IMR-90 (cell line): ENCODE measurements at regions not wholly inside any gene's neighbourhood (a gene's known extent, or its start where the extent isn't known, plus 50 kb on each side); places are given as distances from the start of the nearest gene placed in this dataset.

Source experiments
- ATAC-seq: fragments of 200-7000 bp; cut with Tn5 transposase; 2 replicates; pipeline ENCODE4 v1.9.1; 2020; ENCODE audit warnings: low read depth, mild to moderate bottlenecking, moderate library complexity
- BruUV-seq: library from RNA; stranded (reverse); fragments of 400-500 nt; replicated peaks from 2 replicates; lab custom pipeline; 2021; lab: Mats Ljungman, UMichigan
- CTCF ChIA-PET: fragments of 300-600 bp; formaldehyde crosslinking; extraction: SDS; loops from one replicate; lab custom pipeline; 2021; ENCODE audit warnings: antibody characterized with exemption; lab: Yijun Ruan, JAX
- POLR2A ChIA-PET: fragments of 300-600 bp; sonication (Branson Sonifier 250); formaldehyde crosslinking; loops from one replicate; lab custom pipeline; 2022; ENCODE audit warnings: antibody characterized with exemption; ENCODE audit not compliant: unreplicated experiment; lab: Charles Lee
- DNase-seq: peaks from one replicate; pipeline ENCODE4 v3.0.0; 2013
- H2AFZ ChIP-seq: replicated peaks from 2 replicates; pipeline ENCODE3; 2013; ENCODE audit warnings: low read length, mild to moderate bottlenecking; ENCODE audit not compliant: poor library complexity
- H2AK5ac ChIP-seq: 2 replicates; pipeline ENCODE4 v1.6.1; 2013; ENCODE audit warnings: low read depth, low read length, inconsistent platforms
- H2AK9ac ChIP-seq: replicated peaks from 2 replicates; pipeline ENCODE3; 2013; ENCODE audit warnings: mild to moderate bottlenecking, low read depth, low read length, moderate library complexity; ENCODE audit not compliant: poor library complexity
- H2BK120ac ChIP-seq: 2 replicates; pipeline ENCODE4 v1.6.1; 2013; ENCODE audit warnings: low read depth, low read length, inconsistent platforms
- H2BK15ac ChIP-seq: 3 replicates; pipeline ENCODE4 v1.6.1; 2013; ENCODE audit warnings: low read depth, low read length, inconsistent platforms
- H2BK20ac ChIP-seq: 2 replicates; pipeline ENCODE4 v1.6.1; 2013; ENCODE audit warnings: low read depth, mild to moderate bottlenecking, inconsistent platforms, low read length, moderate library complexity
- H2BK5ac ChIP-seq: 2 replicates; pipeline ENCODE4 v1.6.1; 2013; ENCODE audit warnings: mild to moderate bottlenecking, low read depth, low read length, inconsistent platforms; ENCODE audit not compliant: poor library complexity, severe bottlenecking
- H3K14ac ChIP-seq: replicated peaks from 2 replicates; pipeline ENCODE4 v1.6.1; 2013; ENCODE audit warnings: low read depth, low read length, inconsistent platforms
- H3K18ac ChIP-seq: 2 replicates; pipeline ENCODE4 v1.6.1; 2013; ENCODE audit warnings: low read depth, low read length, control low read depth
- H3K23ac ChIP-seq: 2 replicates; pipeline ENCODE4 v1.6.1; 2013; ENCODE audit warnings: low read depth, low read length, inconsistent platforms
- H3K27ac ChIP-seq: 2 replicates; pipeline ENCODE4 v1.5.1; 2013; ENCODE audit warnings: mild to moderate bottlenecking, control low read depth, low read length; ENCODE audit not compliant: insufficient read depth
- H3K27me3 ChIP-seq: 2 replicates; pipeline ENCODE4 v1.6.1; 2013; ENCODE audit warnings: low read length; ENCODE audit not compliant: control insufficient read depth, insufficient read depth
- H3K36me3 ChIP-seq: 2 replicates; pipeline ENCODE4 v1.6.1; 2013; ENCODE audit warnings: low read length, mixed read lengths; ENCODE audit not compliant: control insufficient read depth, insufficient read depth
- H3K4ac ChIP-seq: 2 replicates; pipeline ENCODE4 v1.6.1; 2013; ENCODE audit warnings: low read depth, low read length, inconsistent platforms
- H3K4me1 ChIP-seq: 2 replicates; pipeline ENCODE4 v1.6.1; 2013; ENCODE audit warnings: low read length, mixed read lengths; ENCODE audit not compliant: control insufficient read depth, insufficient read depth
- H3K4me2 ChIP-seq: 2 replicates; pipeline ENCODE4 v1.6.1; 2013; ENCODE audit warnings: low read depth, mild to moderate bottlenecking, control low read depth, low read length, moderate library complexity
- H3K4me3 ChIP-seq: 2 replicates; pipeline ENCODE4 v1.5.1; 2013; ENCODE audit warnings: low read depth, mild to moderate bottlenecking, control low read depth, low read length, moderate library complexity; ENCODE audit not compliant: insufficient read depth
- H3K56ac ChIP-seq: 2 replicates; pipeline ENCODE4 v1.6.1; 2013; ENCODE audit warnings: low read length, inconsistent platforms; ENCODE audit not compliant: insufficient read depth; ENCODE audit errors: extremely low read depth
- H3K79me1 ChIP-seq, 2 experiments: 2 replicates each; pipeline ENCODE4 v1.6.1; 2013; ENCODE audit warnings: low read length in 2 of 2, inconsistent platforms in 1 of 2, low read depth in 1 of 2
- H3K9ac ChIP-seq: 2 replicates; pipeline ENCODE4 v1.6.1; 2013; ENCODE audit warnings: low read depth, low read length, control low read depth
- H3K9me1 ChIP-seq: 2 replicates; pipeline ENCODE4 v1.6.1; 2013; ENCODE audit warnings: low read length, inconsistent platforms; ENCODE audit not compliant: insufficient read depth
- H3K9me3 ChIP-seq: 2 replicates; pipeline ENCODE4 v1.6.1; 2013; ENCODE audit warnings: low read length; ENCODE audit not compliant: control insufficient read depth, insufficient read depth
- H4K20me1 ChIP-seq: 2 replicates; pipeline ENCODE4 v1.6.1; 2013; ENCODE audit warnings: low read length, inconsistent platforms; ENCODE audit not compliant: insufficient read depth
- H4K5ac ChIP-seq: 2 replicates; pipeline ENCODE4 v1.6.1; 2013; ENCODE audit warnings: mild to moderate bottlenecking, low read depth, low read length, control low read depth
- H4K8ac ChIP-seq, 2 experiments: 2 replicates each; pipeline ENCODE4 v1.6.1; 2013; ENCODE audit warnings: low read depth in 2 of 2, low read length in 2 of 2, control low read depth in 1 of 2, inconsistent platforms in 1 of 2
- H4K91ac ChIP-seq: 2 replicates; pipeline ENCODE4 v1.6.1; 2013; ENCODE audit warnings: low read depth, low read length, inconsistent platforms; ENCODE audit not compliant: insufficient read depth
- ELK1 ChIP-seq: fragments of 150-350 bp; IDR thresholded peaks from 2 replicates; pipeline ENCODE4 v1.6.1; 2016; ENCODE audit warnings: low read depth, mild to moderate bottlenecking, low read length, moderate library complexity, borderline replicate concordance
- FOS ChIP-seq: fragments of 150-350 bp; IDR thresholded peaks from 2 replicates; pipeline ENCODE4 v1.6.1; 2016; ENCODE audit warnings: low read depth, low read length
- NFE2L2 ChIP-seq: fragments of 150-350 bp; IDR thresholded peaks from 2 replicates; pipeline ENCODE4 v1.6.1; 2016; ENCODE audit warnings: low read depth, mild to moderate bottlenecking, low read length
- RAD21 ChIP-seq: IDR thresholded peaks from 2 replicates; pipeline ENCODE4 v1.6.1; 2012; ENCODE audit warnings: low read length, improper control_type of control experiment
- RFX5 ChIP-seq: IDR thresholded peaks from 2 replicates; pipeline ENCODE4 v1.8.0; 2012; ENCODE audit warnings: low read depth, mild to moderate bottlenecking, low read length, moderate library complexity
- USF2 ChIP-seq: fragments of 150-350 bp; IDR thresholded peaks from 2 replicates; pipeline ENCODE4 v1.6.1; 2017; ENCODE audit warnings: mild to moderate bottlenecking, antibody characterized with exemption, low read length, low read depth
- WGBS, 2 experiments: methylation state at CpG; one replicate each; pipeline versions ENCODE4 v1.1.5 to v1.1.7; 2013; ENCODE audit warnings: missing lambda C conversion rate in 2 of 2; ENCODE audit not compliant: insufficient read length in 1 of 2; ENCODE audit errors: extremely low coverage in 2 of 2; 5-methylcytosine and 5-hydroxymethylcytosine counted together
- dilution Hi-C: fragments of 300-500 bp; cut with HindIII; formaldehyde crosslinking; loops from one replicate; pipeline ENCODE4 v1.14.3; 2018; ENCODE audit warnings: low sequenced_read_pairs; ENCODE audit not compliant: unreplicated experiment
- in situ Hi-C: fragments of 300-500 bp; cut with MboI; formaldehyde crosslinking; loops from 3 replicates; pipeline ENCODE4 v1.14.3; 2019; ENCODE audit warnings: low sequenced_read_pairs, inconsistent platforms, mixed read lengths
- intact Hi-C: fragments of 100-400 bp; cut with micrococcal nuclease; formaldehyde crosslinking; loops from 2 replicates; pipeline ENCODE4 v1.10.0; 2022

- H3K14ac ChIP-seq = no peak overlapping the region
- H2BK15ac ChIP-seq = no peak overlapping the region
- H4K20me1 ChIP-seq = no peaks in the 10 kb centered on the region
- intact Hi-C loops = no loop called here
- H2AK9ac ChIP-seq = no peak overlapping the region
- H3K18ac ChIP-seq = no peak overlapping the region
- no peak overlapping the region for H2BK20ac ChIP-seq
- no peak overlapping the region for H3K56ac ChIP-seq
- H3K4me3 ChIP-seq = no peak overlapping the region
- BruUV-seq = no TSS peak
- dilution Hi-C loops = no loop called here
- no peak overlapping the region for H3K23ac ChIP-seq
- no peaks in the 10 kb centered on the region for H3K79me1 ChIP-seq
- no peak for ATAC-seq
- H3K27me3 ChIP-seq = no peaks in the 10 kb centered on the region
- H2AK5ac ChIP-seq = no peak overlapping the region
- no peak overlapping the region for H4K5ac ChIP-seq
- no peak overlapping the region for H4K8ac ChIP-seq
- no peak overlapping the region for H3K9ac ChIP-seq
- H3K27ac ChIP-seq = no peak overlapping the region
- no peak overlapping the region for H2AFZ ChIP-seq
- H3K4me1 ChIP-seq = no peaks in the 10 kb centered on the region
- TF ChIP-seq NFE2L2 (no peak), RAD21 (no peak), ELK1 (no peak), RFX5 (no peak), FOS (no peak), USF2 (no peak)
- no peak overlapping the region for H3K4ac ChIP-seq
- no peaks in the 10 kb centered on the region for H3K36me3 ChIP-seq
- WGBS, 2 experiments = no CpG with 5 or more reads among the region's 4 CpGs
- no peak for DNase-seq
- in situ Hi-C loops = no loop called here
- H2BK5ac ChIP-seq = no peak overlapping the region
- no peak overlapping the region for H2BK120ac ChIP-seq
- no peak overlapping the region for H3K4me2 ChIP-seq
- no peak overlapping the region for H4K91ac ChIP-seq
- no peaks in the 10 kb centered on the region for H3K9me3 ChIP-seq
- CTCF ChIA-PET = no interaction called here
- POLR2A ChIA-PET = no interaction called here
- H3K9me1 ChIP-seq = no peaks in the 10 kb centered on the region
Observed at GRCh38 chr1:106843518-106843917, 213.0 kb upstream of the PRMT6 start.
